HCT116 (cell line): ENCODE measurements at regions not wholly inside any gene's neighbourhood (a gene's known extent, or its start where the extent isn't known, plus 50 kb on each side); places are given as distances from the start of the nearest gene placed in this dataset.

Experiments used
- CEBPB ChIP-seq: IDR thresholded peaks from 2 replicates; pipeline ENCODE4 v1.6.1; 2012; ENCODE audit warnings: low read depth
- ELF1 ChIP-seq: IDR thresholded peaks from 2 replicates; pipeline ENCODE4 v1.6.1; 2012; ENCODE audit warnings: low read depth, borderline replicate concordance
- EZH2 ChIP-seq: fragments of 200-600 bp; sonication (generic); IDR thresholded peaks from 2 replicates; pipeline ENCODE4 v1.6.1; 2017; ENCODE audit warnings: antibody characterized with exemption, mixed run types
- JUND ChIP-seq: IDR thresholded peaks from 2 replicates; pipeline ENCODE4 v1.6.1; 2012
- POLR2AphosphoS5 ChIP-seq: IDR thresholded peaks from 2 replicates; pipeline ENCODE4 v1.6.1; 2011; ENCODE audit warnings: mild to moderate bottlenecking, low read depth, low read length, moderate library complexity
- REST ChIP-seq: IDR thresholded peaks from 2 replicates; pipeline ENCODE4 v1.6.1; 2012; ENCODE audit warnings: low read depth
- SIN3A ChIP-seq: IDR thresholded peaks from 2 replicates; pipeline ENCODE4 v1.6.1; 2012; ENCODE audit warnings: low read depth
- SRF ChIP-seq: IDR thresholded peaks from 2 replicates; pipeline ENCODE4 v1.6.1; 2012; ENCODE audit warnings: low read depth
- ZFX ChIP-seq: fragments of 450-650 bp; IDR thresholded peaks from 2 replicates; pipeline ENCODE4 v1.6.1; 2017
- TF ChIP-seq, protein P1 (sequence below), 3 experiments: fragments of 200-600 bp in 1 of 3; sonication (generic) in 1 of 3; IDR thresholded peaks in 2 of 3; conservative IDR thresholded peaks in 1 of 3; 2 replicates each; pipeline ENCODE4 v1.5.1; 2012 to 2017; ENCODE audit warnings: low read depth in 2 of 3, low read length in 2 of 3, antibody characterized with exemption in 1 of 3, borderline replicate concordance in 1 of 3, control low read depth in 1 of 3, mild to moderate bottlenecking in 1 of 3, mixed read lengths in 1 of 3, mixed run types in 1 of 3, moderate library complexity in 1 of 3; ENCODE audit not compliant: insufficient read depth in 1 of 3
- TF ChIP-seq, protein P2 (sequence below): IDR thresholded peaks from 2 replicates; pipeline ENCODE4 v1.6.1; 2012

GRCh38 chr13:80585531-80585930 lies 244.6 kb upstream of the SPRY2 start:
- TF ChIP-seq POLR2AphosphoS5 (no peak), SIN3A (no peak), SRF (no peak), REST (no peak), ELF1 (no peak), JUND (no peak), EZH2 (no peak), ZFX (no peak), CEBPB (no peak)
- TF ChIP-seq, protein P1, sequence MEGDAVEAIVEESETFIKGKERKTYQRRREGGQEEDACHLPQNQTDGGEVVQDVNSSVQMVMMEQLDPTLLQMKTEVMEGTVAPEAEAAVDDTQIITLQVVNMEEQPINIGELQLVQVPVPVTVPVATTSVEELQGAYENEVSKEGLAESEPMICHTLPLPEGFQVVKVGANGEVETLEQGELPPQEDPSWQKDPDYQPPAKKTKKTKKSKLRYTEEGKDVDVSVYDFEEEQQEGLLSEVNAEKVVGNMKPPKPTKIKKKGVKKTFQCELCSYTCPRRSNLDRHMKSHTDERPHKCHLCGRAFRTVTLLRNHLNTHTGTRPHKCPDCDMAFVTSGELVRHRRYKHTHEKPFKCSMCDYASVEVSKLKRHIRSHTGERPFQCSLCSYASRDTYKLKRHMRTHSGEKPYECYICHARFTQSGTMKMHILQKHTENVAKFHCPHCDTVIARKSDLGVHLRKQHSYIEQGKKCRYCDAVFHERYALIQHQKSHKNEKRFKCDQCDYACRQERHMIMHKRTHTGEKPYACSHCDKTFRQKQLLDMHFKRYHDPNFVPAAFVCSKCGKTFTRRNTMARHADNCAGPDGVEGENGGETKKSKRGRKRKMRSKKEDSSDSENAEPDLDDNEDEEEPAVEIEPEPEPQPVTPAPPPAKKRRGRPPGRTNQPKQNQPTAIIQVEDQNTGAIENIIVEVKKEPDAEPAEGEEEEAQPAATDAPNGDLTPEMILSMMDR (IDR thresholded peaks at IDR 0.05 in 2 of 3, conservative IDR thresholded peaks at IDR 0.05 in 1 of 3; ENCODE audit: borderline replicate concordance in 1 of 3, insufficient read depth in 1 of 3, low read depth in 2 of 3, low read length in 2 of 3): no peak
- TF ChIP-seq, protein P2, sequence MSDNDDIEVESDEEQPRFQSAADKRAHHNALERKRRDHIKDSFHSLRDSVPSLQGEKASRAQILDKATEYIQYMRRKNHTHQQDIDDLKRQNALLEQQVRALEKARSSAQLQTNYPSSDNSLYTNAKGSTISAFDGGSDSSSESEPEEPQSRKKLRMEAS: no peak
